ENCODE measurements at regions not wholly inside any gene's neighbourhood (a gene's known extent, or its start where the extent isn't known, plus 50 kb on each side); places are given as distances from the start of the nearest gene placed in this dataset.

DNA sequence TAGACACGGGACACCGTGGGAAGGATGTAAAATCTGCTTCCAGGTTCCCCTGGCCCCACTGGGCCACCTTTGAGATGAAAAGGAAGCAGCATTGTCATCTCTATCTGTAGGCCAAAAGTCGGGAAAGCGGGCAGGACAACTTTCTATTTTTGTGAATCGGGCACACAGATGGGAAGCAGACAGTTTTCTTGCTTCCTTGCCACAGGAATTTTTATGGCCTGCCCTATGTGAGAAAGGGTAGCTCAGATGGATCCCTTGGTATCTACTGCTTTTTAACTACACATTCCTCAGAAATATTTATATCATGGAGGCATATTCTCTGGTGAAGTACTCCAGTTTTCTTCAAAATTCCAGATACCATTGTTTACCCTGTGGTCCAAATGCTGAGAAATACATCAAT lies 735.5 kb downstream of the CBLN2 start:
- TF ChIP-seq MTA3 (CRISPR knock-in tag; IDR thresholded peaks at IDR 0.05) = no peak
- 21% methylated on average over 5 of the region's 5 CpGs for WGBS (ENCODE audit: low lambda C conversion rate)
- intact Hi-C loops (cut with micrococcal nuclease; ENCODE audit: unreplicated experiment) = no loop called here
- BruUV-seq (replicated peaks) = no TSS peak
- Histone ChIP-seq H3K4me3 (replicated peaks in 1 of 3; ENCODE audit: insufficient read depth in 1 of 3, low read depth in 2 of 3, low read length in 3 of 3) (no peak overlapping the region), H2AFZ (ENCODE audit: low read length) (no peak overlapping the region), H4K20me1 (ENCODE audit: insufficient read depth, low read length) (no peaks in the 10 kb centered on the region), H3K9me3 (ENCODE audit: low read length) (peaks cover 3% of the 10 kb centered on the region; the same call in 1 of the 2 replicates), H3K4me1 (ENCODE audit: insufficient read depth, low read length) (no peaks in the 10 kb centered on the region), H3K4me2 (ENCODE audit: low read depth, low read length) (no peak overlapping the region), H3K27ac (ENCODE audit: extremely low read length, insufficient read depth, low read length) (no peak overlapping the region), H3K36me3 (replicated peaks in 1 of 2; ENCODE audit: control insufficient read depth in 1 of 2, insufficient read depth in 2 of 2, low read length in 2 of 2) (no peaks in the 10 kb centered on the region), H3K79me2 (ENCODE audit: insufficient read depth, low read length) (no peaks in the 10 kb centered on the region), H3K27me3 (ENCODE audit: control insufficient read depth in 1 of 2, insufficient read depth in 2 of 2, low read length in 2 of 2) (no peaks in the 10 kb centered on the region), H3K9ac (ENCODE audit: insufficient read depth, low read depth, low read length) (no peak overlapping the region)
- FAIRE-seq = no peak
- ChIA-PET POLR2A (no interaction called here), CTCF (ENCODE audit: low intra/inter-chr PET ratio, low total read pairs) (no interaction called here)
- no peak for DNase-seq (ENCODE audit: low spot score)
- no peak for ATAC-seq
- in situ Hi-C loops (cut with HindIII; ENCODE audit: extremely low pct_ligation_motif_present, low pct_unique_long_range_greater_than_20kb) = no loop called here

- H3K79me2 ChIP-seq (ENCODE audit: insufficient read depth, low read length) = no peaks in the 10 kb centered on the region
- no peaks in the 10 kb centered on the region; the same call in 1 of the 2 replicates for H3K9me3 ChIP-seq (ENCODE audit: low read length)
- no peaks in the 10 kb centered on the region for H3K27me3 ChIP-seq (ENCODE audit: control insufficient read depth in 1 of 2, insufficient read depth in 2 of 2, low read length in 2 of 2)
- no TSS peak for BruUV-seq (replicated peaks)
- ATAC-seq (no peak), FAIRE-seq (no peak), DNase-seq (ENCODE audit: low spot score) (no peak)
- POLR2A ChIA-PET = no interaction called here
- WGBS (ENCODE audit: low lambda C conversion rate) = 42% methylated on average over 1 of the region's 1 CpG
- H3K4me1 ChIP-seq (ENCODE audit: insufficient read depth, low read length) = no peaks in the 10 kb centered on the region
- CTCF ChIA-PET (ENCODE audit: low intra/inter-chr PET ratio, low total read pairs) = no interaction called here
- intact Hi-C loops (cut with micrococcal nuclease; ENCODE audit: unreplicated experiment) = no loop called here
- no peak overlapping the region for H3K9ac ChIP-seq (ENCODE audit: insufficient read depth, low read depth, low read length)
- H2AFZ ChIP-seq (ENCODE audit: low read length) = no peak overlapping the region
- TF ChIP-seq CBFB (CRISPR knock-in tag; IDR thresholded peaks at IDR 0.05) = no peak
- no peak for TF ChIP-seq HOXA7 (CRISPR knock-in tag; IDR thresholded peaks at IDR 0.05)
- no peak overlapping the region for H3K27ac ChIP-seq (ENCODE audit: extremely low read length, insufficient read depth, low read length)
- no peaks in the 10 kb centered on the region for H3K36me3 ChIP-seq (replicated peaks in 1 of 2; ENCODE audit: control insufficient read depth in 1 of 2, insufficient read depth in 2 of 2, low read length in 2 of 2)
- no peak overlapping the region for H3K4me2 ChIP-seq (ENCODE audit: low read depth, low read length)
- in situ Hi-C loops (cut with HindIII; ENCODE audit: extremely low pct_ligation_motif_present, low pct_unique_long_range_greater_than_20kb) = no loop called here
- no peak overlapping the region for H3K4me3 ChIP-seq (replicated peaks in 1 of 3; ENCODE audit: insufficient read depth in 1 of 3, low read depth in 2 of 3, low read length in 3 of 3)
- H4K20me1 ChIP-seq (ENCODE audit: insufficient read depth, low read length) = no peaks in the 10 kb centered on the region
Observed at GRCh38 chr18:71807586-71807985, 736.6 kb downstream of the CBLN2 start.

Measured in HepG2 (cell line).